GM23338 (cell line): ENCODE measurements at regions not wholly inside any gene's neighbourhood (a gene's known extent, or its start where the extent isn't known, plus 50 kb on each side); places are given as distances from the start of the nearest gene placed in this dataset.

Experiments
- CREB1 ChIP-seq: fragments of 250-450 bp; sonication (Bioruptor Pico); IDR thresholded peaks from 2 replicates; pipeline ENCODE4 v1.5.0; 2020; ENCODE audit warnings: low read depth, mild to moderate bottlenecking, moderate library complexity
- CTCF ChIP-seq, 2 experiments: fragments of 200-600 bp in 1 of 2; sonication (generic) in 1 of 2; conservative IDR thresholded peaks; 2 replicates each; pipeline versions ENCODE4 v1.5.1 to v1.6.1; 2016 to 2017; ENCODE audit warnings: antibody characterized with exemption in 2 of 2, low read depth in 2 of 2, mild to moderate bottlenecking in 2 of 2, moderate library complexity in 1 of 2
- EZH2 ChIP-seq: fragments of 200-600 bp; sonication (generic); IDR thresholded peaks from one replicate; pipeline ENCODE4 v1.8.0; 2017; ENCODE audit warnings: antibody characterized with exemption, mild to moderate bottlenecking, low read depth; ENCODE audit not compliant: unreplicated experiment
- EZH2phosphoT487 ChIP-seq: fragments of 200-600 bp; sonication (generic); IDR thresholded peaks from one replicate; pipeline ENCODE4 v1.8.1; 2018; ENCODE audit warnings: antibody characterized with exemption; ENCODE audit not compliant: unreplicated experiment
- JUNB ChIP-seq: IDR thresholded peaks from one replicate; pipeline ENCODE4 v1.6.1; 2016; ENCODE audit warnings: antibody characterized with exemption; ENCODE audit not compliant: unreplicated experiment
- NANOG ChIP-seq: IDR thresholded peaks from 2 replicates; pipeline ENCODE4 v1.6.1; 2016; ENCODE audit warnings: antibody characterized with exemption, borderline replicate concordance
- POLR2AphosphoS5 ChIP-seq: IDR thresholded peaks from 2 replicates; pipeline ENCODE4 v1.6.1; 2016; ENCODE audit warnings: antibody characterized with exemption, low read depth
- REST ChIP-seq: IDR thresholded peaks from one replicate; pipeline ENCODE4 v1.6.1; 2018; ENCODE audit warnings: antibody characterized with exemption; ENCODE audit not compliant: unreplicated experiment
- STAT1 ChIP-seq: IDR thresholded peaks from one replicate; pipeline ENCODE4 v1.6.1; 2016; ENCODE audit warnings: antibody characterized with exemption; ENCODE audit not compliant: unreplicated experiment
- ZNF114 ChIP-seq: fragments of 250-450 bp; sonication (Bioruptor Pico); IDR thresholded peaks from 2 replicates; pipeline ENCODE4 v1.5.0; 2020; ENCODE audit warnings: mild to moderate bottlenecking, moderate library complexity
- ZNF331 ChIP-seq: fragments of 250-450 bp; sonication (Bioruptor Pico); IDR thresholded peaks from 2 replicates; pipeline ENCODE4 v1.5.0; 2020; ENCODE audit warnings: low read depth, mild to moderate bottlenecking, moderate library complexity
- ZNF462 ChIP-seq: fragments of 250-450 bp; sonication (Bioruptor Pico); IDR thresholded peaks from 2 replicates; pipeline ENCODE4 v1.5.0; 2020; ENCODE audit warnings: mild to moderate bottlenecking, moderate library complexity

GRCh38 chr13:73272831-73273230 lies 214.0 kb downstream of the KLF5 start:
- no peak for TF ChIP-seq REST
- TF ChIP-seq CTCF (conservative IDR thresholded peaks at IDR 0.05; ENCODE audit: low read depth in 2 of 2) = no peak
- no peak for TF ChIP-seq POLR2AphosphoS5
- no peak for TF ChIP-seq JUNB
- TF ChIP-seq EZH2 = no peak
- TF ChIP-seq CREB1 (CRISPR knock-in tag) = no peak
- TF ChIP-seq EZH2phosphoT487 = no peak
- no peak for TF ChIP-seq ZNF114
- no peak for TF ChIP-seq NANOG
- TF ChIP-seq STAT1 = no peak
- no peak for TF ChIP-seq ZNF331 (CRISPR knock-in tag)
- TF ChIP-seq ZNF462 (CRISPR knock-in tag) = no peak
